22Rv1 (cell line): ENCODE measurements at regions not wholly inside any gene's neighbourhood (a gene's known extent, or its start where the extent isn't known, plus 50 kb on each side); places are given as distances from the start of the nearest gene placed in this dataset.

Experiments used
- CTCF ChIP-seq: fragments of 450-650 bp; IDR thresholded peaks from 2 replicates; pipeline ENCODE4 v1.5.1; 2017; ENCODE audit warnings: mild to moderate bottlenecking
- ZFX ChIP-seq: fragments of 450-650 bp; IDR thresholded peaks from 2 replicates; pipeline ENCODE4 v1.6.1; 2017; ENCODE audit warnings: antibody characterized with exemption, borderline replicate concordance

GRCh38 chr7:96484091-96484490, 162.2 kb upstream of the SLC25A13 start:
- TF ChIP-seq CTCF (no peak), ZFX (no peak)
